ENCODE measurements at regions not wholly inside any gene's neighbourhood (a gene's known extent, or its start where the extent isn't known, plus 50 kb on each side); places are given as distances from the start of the nearest gene placed in this dataset.

DNA sequence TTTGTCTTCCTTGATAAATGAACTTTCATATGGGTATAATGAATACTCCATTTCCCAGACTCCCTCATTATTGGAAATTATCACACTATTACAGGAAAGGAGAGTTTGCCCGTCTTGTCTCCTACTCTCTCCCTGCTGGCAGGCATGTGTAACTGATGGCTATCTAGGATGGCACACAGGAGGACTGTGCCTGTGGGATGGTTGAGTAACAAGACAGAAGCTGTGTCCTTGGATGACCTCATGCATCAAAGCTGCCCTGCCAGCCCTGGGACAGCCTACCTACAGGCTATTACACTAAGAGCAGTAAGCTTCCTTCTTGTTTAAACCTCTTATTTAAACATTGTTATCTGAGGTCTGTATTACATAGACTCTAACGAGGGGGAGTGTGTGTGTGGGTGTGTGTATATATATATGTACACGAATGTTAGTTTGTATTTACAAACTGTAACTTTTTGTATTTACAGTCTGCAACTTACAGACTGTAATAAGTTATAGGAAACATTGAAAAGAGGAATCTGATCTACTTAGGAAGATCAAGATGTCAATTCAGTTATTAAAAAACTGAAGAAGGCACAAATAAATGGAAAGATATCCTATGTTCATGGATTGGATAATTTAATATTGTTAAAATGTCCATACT lies 247.6 kb upstream of the ACO1 start:
- TF ChIP-seq, protein P1, sequence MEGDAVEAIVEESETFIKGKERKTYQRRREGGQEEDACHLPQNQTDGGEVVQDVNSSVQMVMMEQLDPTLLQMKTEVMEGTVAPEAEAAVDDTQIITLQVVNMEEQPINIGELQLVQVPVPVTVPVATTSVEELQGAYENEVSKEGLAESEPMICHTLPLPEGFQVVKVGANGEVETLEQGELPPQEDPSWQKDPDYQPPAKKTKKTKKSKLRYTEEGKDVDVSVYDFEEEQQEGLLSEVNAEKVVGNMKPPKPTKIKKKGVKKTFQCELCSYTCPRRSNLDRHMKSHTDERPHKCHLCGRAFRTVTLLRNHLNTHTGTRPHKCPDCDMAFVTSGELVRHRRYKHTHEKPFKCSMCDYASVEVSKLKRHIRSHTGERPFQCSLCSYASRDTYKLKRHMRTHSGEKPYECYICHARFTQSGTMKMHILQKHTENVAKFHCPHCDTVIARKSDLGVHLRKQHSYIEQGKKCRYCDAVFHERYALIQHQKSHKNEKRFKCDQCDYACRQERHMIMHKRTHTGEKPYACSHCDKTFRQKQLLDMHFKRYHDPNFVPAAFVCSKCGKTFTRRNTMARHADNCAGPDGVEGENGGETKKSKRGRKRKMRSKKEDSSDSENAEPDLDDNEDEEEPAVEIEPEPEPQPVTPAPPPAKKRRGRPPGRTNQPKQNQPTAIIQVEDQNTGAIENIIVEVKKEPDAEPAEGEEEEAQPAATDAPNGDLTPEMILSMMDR (IDR thresholded peaks at IDR 0.05): no peak
- TF ChIP-seq POLR2A (IDR thresholded peaks at IDR 0.05): no peak
